Ishikawa (cell line): ENCODE measurements at regions not wholly inside any gene's neighbourhood (a gene's known extent, or its start where the extent isn't known, plus 50 kb on each side); places are given as distances from the start of the nearest gene placed in this dataset.

Experiments used
- CEBPB ChIP-seq: IDR thresholded peaks from 2 replicates; pipeline ENCODE4 v1.6.1; 2012
- CREB1 ChIP-seq: IDR thresholded peaks from 2 replicates; pipeline ENCODE4 v1.6.1; 2012; ENCODE audit warnings: low read depth
- EGR1 ChIP-seq: IDR thresholded peaks from 2 replicates; pipeline ENCODE4 v1.6.1; 2012
- EP300 ChIP-seq: IDR thresholded peaks from 2 replicates; pipeline ENCODE4 v1.6.1; 2012; ENCODE audit warnings: borderline replicate concordance
- FOXM1 ChIP-seq: IDR thresholded peaks from 2 replicates; pipeline ENCODE4 v1.6.1; 2012; ENCODE audit warnings: low read depth, borderline replicate concordance
- NFIC ChIP-seq: IDR thresholded peaks from 2 replicates; pipeline ENCODE4 v1.6.1; 2012
- RAD21 ChIP-seq: IDR thresholded peaks from 2 replicates; pipeline ENCODE4 v1.6.1; 2012; ENCODE audit warnings: low read depth
- TAF1 ChIP-seq: IDR thresholded peaks from 2 replicates; pipeline ENCODE4 v1.6.1; 2012; ENCODE audit warnings: low read depth, mild to moderate bottlenecking
- TCF12 ChIP-seq: IDR thresholded peaks from 2 replicates; pipeline ENCODE4 v1.6.1; 2012; ENCODE audit warnings: low read depth
- TEAD4 ChIP-seq: IDR thresholded peaks from 2 replicates; pipeline ENCODE4 v1.6.1; 2012
- YY1 ChIP-seq: IDR thresholded peaks from 2 replicates; pipeline ENCODE4 v1.6.1; 2012; ENCODE audit warnings: low read depth
- ZBTB7A ChIP-seq: IDR thresholded peaks from 2 replicates; pipeline ENCODE4 v1.6.1; 2012; ENCODE audit warnings: low read depth
- TF ChIP-seq, protein P1 (sequence below): IDR thresholded peaks from 2 replicates; pipeline ENCODE4 v1.6.1; 2012
- TF ChIP-seq, protein P2 (sequence below): IDR thresholded peaks from 2 replicates; pipeline ENCODE4 v1.6.1; 2012
- TF ChIP-seq, protein P3 (sequence below): IDR thresholded peaks from 2 replicates; pipeline ENCODE4 v1.6.1; 2012; ENCODE audit warnings: low read depth, mild to moderate bottlenecking

DNA sequence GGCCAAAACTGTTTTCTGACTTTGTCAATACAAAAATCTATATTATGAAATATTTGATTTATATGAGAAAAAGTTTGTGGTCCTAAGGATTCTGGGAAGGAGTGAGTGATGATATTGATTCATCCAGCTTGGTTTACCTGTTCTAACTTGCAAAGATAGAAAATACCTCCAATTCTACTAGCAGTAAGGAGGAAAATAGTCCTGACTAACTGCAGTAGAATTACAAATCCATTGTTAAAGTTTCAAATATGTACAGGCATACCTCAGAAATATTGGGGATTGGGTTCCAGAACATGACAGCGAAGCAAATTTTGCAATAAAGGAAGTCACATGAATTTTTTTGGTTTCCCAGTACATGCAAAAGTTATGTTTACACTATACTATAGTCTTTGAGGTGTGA lies 158.8 kb upstream of the CYRIA start:
- TF ChIP-seq, protein P1, sequence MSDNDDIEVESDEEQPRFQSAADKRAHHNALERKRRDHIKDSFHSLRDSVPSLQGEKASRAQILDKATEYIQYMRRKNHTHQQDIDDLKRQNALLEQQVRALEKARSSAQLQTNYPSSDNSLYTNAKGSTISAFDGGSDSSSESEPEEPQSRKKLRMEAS: no peak

DNA sequence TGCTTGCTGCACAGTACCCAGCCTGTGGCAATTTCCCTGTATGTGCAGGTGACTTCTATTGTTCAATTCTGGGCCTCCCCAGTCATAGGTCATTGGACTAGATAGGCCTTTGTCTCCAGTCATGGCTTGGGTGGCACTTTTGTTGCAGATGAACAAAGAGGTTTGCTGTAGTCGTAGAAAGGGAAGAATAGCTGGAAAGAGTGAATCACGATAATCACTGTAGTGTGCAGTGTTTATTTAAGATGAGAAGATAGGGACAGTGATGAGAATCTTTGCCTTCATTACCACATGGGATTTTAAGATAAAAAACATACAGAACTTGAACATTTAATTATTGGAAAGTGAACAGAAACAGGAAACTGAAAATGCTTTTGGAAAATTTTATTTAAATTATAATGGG lies 156.1 kb upstream of the CYRIA start:
- TF ChIP-seq CEBPB: no peak
- no peak for TF ChIP-seq FOXM1
- TF ChIP-seq, protein P2, sequence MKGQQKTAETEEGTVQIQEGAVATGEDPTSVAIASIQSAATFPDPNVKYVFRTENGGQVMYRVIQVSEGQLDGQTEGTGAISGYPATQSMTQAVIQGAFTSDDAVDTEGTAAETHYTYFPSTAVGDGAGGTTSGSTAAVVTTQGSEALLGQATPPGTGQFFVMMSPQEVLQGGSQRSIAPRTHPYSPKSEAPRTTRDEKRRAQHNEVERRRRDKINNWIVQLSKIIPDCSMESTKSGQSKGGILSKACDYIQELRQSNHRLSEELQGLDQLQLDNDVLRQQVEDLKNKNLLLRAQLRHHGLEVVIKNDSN: no peak
- TF ChIP-seq RAD21: no peak
- TF ChIP-seq TCF12: no peak
- no peak for TF ChIP-seq ZBTB7A

DNA sequence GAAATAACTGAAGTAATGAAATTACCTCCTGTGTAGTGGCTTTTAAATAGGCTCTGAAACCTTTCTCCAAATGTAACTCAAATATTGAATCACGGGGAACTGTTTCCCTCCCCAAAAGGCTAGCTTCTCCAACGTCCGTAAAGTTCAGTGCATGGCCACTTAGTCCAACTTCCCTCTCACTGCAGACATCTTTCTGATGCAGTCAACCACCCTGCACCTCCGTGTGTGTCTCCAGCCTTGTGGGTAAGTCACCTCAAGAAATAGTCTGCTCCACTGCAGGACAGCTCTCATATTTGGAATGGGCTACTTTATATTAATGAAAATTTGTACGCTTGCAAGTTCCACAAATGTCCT lies 152.5 kb upstream of the CYRIA start:
- TF ChIP-seq, protein P2: no peak
- TF ChIP-seq CREB1: no peak
- no peak for TF ChIP-seq ZBTB7A
- no peak for TF ChIP-seq TAF1
- no peak for TF ChIP-seq TEAD4
- no peak for TF ChIP-seq TCF12
- no peak for TF ChIP-seq NFIC
- TF ChIP-seq RAD21: no peak
- TF ChIP-seq CEBPB: no peak
- no peak for TF ChIP-seq EP300
- TF ChIP-seq EGR1: no peak
- no peak for TF ChIP-seq YY1
- no peak for TF ChIP-seq FOXM1
- TF ChIP-seq, protein P3, sequence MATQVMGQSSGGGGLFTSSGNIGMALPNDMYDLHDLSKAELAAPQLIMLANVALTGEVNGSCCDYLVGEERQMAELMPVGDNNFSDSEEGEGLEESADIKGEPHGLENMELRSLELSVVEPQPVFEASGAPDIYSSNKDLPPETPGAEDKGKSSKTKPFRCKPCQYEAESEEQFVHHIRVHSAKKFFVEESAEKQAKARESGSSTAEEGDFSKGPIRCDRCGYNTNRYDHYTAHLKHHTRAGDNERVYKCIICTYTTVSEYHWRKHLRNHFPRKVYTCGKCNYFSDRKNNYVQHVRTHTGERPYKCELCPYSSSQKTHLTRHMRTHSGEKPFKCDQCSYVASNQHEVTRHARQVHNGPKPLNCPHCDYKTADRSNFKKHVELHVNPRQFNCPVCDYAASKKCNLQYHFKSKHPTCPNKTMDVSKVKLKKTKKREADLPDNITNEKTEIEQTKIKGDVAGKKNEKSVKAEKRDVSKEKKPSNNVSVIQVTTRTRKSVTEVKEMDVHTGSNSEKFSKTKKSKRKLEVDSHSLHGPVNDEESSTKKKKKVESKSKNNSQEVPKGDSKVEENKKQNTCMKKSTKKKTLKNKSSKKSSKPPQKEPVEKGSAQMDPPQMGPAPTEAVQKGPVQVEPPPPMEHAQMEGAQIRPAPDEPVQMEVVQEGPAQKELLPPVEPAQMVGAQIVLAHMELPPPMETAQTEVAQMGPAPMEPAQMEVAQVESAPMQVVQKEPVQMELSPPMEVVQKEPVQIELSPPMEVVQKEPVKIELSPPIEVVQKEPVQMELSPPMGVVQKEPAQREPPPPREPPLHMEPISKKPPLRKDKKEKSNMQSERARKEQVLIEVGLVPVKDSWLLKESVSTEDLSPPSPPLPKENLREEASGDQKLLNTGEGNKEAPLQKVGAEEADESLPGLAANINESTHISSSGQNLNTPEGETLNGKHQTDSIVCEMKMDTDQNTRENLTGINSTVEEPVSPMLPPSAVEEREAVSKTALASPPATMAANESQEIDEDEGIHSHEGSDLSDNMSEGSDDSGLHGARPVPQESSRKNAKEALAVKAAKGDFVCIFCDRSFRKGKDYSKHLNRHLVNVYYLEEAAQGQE: no peak
- TF ChIP-seq, protein P1: no peak

DNA sequence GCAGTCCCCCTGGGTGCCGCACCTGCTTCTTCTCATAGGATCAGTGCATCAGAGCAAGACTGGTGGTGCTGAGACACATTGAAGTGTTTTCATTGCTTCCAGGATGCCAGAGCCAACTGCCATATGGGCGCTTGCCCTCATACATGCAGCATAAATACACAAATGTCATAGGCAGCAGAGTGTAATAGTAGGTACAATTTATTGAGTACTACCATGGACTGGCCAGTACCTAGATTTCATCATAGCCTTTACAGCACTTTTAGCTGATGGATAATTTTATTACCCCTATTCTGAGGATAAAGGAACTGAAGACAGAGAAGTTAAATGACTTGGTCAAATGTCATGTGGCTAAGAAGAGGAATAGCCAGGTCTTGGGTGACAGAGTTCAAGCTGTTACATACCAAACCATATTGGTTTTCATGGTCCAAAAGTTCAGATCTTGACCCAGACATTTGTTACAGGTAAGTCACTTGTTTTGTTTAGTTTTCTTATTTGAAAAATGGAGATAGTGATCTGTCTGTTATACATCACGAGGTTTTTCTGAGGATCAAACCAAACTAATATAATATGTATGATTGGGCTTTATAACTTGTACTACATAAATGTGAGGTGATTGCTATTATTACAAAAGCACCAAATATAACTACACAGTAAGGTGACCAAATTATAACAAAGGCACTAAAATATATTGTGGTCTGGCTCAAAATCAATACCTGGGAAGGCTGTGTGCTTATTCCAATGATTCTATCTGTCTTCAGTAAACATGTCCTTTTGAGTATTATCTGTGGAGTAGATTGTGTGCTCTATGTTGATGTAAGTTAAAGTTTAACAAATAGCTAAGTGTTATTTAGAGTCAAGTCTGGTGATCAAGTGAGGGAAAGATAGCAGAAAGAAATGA lies 151.9 kb upstream of the CYRIA start:
- TF ChIP-seq CREB1 (no peak), TCF12 (no peak), TEAD4 (no peak), TAF1 (no peak), ZBTB7A (no peak), FOXM1 (no peak), CEBPB (no peak), EP300 (no peak), YY1 (no peak)
- TF ChIP-seq, protein P3: no peak

DNA sequence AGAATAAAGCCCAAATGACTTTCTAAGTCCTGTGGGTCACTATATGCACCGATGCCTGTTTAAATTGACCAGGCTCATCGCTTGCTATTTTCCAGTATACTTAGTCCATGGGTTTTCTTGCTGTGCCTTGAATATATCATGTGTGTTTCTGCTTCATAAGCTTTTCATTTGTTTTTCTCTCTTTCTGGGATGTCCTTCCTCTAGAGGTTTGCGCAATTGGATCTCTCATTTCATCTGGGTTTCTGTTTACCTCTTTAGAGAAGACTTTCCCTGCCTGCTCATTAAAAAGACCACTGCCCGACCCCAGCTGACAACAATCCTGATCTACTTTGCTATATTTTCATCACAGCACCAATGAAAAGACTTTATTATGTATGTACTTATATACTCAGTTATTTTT lies 150.9 kb upstream of the CYRIA start:
- TF ChIP-seq CREB1 (no peak), EGR1 (no peak), TEAD4 (no peak), ZBTB7A (no peak), RAD21 (no peak), NFIC (no peak), FOXM1 (no peak), TCF12 (no peak), CEBPB (no peak), TAF1 (no peak), YY1 (no peak), EP300 (no peak)
- TF ChIP-seq, protein P2: no peak
- TF ChIP-seq, protein P3: no peak
- TF ChIP-seq, protein P1: no peak
